ENCODE measurements at regions not wholly inside any gene's neighbourhood (a gene's known extent, or its start where the extent isn't known, plus 50 kb on each side); places are given as distances from the start of the nearest gene placed in this dataset.

DNA sequence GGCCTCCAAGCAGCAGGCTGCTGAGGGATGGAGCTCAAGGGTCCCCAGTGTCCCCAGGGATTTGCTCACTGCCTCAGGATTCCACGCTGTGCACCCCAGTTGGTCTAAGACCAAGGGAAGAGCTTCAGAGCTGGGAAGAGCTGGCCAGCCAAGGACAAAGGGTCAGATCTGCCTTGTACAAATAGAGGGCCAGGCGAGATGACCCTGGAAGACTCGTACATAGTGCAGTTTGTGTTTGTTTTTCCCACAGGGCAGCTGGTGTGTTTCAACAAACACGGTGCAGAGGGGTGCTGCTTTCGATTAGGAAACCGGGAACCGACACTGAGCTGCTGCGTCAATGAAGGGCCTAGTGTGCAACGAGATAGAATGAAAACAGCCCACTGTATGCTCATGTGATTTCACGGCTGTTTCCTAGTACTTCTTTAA lies 56.1 kb upstream of the TRPM1 start:
- no peak for DNase-seq (ENCODE audit: low read depth, low spot score)
- H3K4me2 ChIP-seq (ENCODE audit: insufficient read depth, low read length), result no peak overlapping the region
- H3K9me3 ChIP-seq (replicated peaks; ENCODE audit: control insufficient read depth, insufficient read depth, low read length), result no peaks in the 10 kb centered on the region
- H3K36me3 ChIP-seq (ENCODE audit: control insufficient read depth in 2 of 2, extremely low read depth in 1 of 2, insufficient read depth in 2 of 2, low read length in 2 of 2), result no peaks in the 10 kb centered on the region
- no peak overlapping the region for H2AFZ ChIP-seq (ENCODE audit: low read depth, low read length)
- no peaks in the 10 kb centered on the region for H3K27me3 ChIP-seq (ENCODE audit: control insufficient read depth in 2 of 2, insufficient read depth in 2 of 2, low read length in 2 of 2)
- no peaks in the 10 kb centered on the region for H3K9me1 ChIP-seq (replicated peaks; ENCODE audit: control insufficient read depth, extremely low read depth, insufficient read depth, low read length)
- TF ChIP-seq, protein P1, sequence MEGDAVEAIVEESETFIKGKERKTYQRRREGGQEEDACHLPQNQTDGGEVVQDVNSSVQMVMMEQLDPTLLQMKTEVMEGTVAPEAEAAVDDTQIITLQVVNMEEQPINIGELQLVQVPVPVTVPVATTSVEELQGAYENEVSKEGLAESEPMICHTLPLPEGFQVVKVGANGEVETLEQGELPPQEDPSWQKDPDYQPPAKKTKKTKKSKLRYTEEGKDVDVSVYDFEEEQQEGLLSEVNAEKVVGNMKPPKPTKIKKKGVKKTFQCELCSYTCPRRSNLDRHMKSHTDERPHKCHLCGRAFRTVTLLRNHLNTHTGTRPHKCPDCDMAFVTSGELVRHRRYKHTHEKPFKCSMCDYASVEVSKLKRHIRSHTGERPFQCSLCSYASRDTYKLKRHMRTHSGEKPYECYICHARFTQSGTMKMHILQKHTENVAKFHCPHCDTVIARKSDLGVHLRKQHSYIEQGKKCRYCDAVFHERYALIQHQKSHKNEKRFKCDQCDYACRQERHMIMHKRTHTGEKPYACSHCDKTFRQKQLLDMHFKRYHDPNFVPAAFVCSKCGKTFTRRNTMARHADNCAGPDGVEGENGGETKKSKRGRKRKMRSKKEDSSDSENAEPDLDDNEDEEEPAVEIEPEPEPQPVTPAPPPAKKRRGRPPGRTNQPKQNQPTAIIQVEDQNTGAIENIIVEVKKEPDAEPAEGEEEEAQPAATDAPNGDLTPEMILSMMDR (IDR thresholded peaks at IDR 0.05; ENCODE audit: extremely low read depth in 1 of 2, insufficient read depth in 1 of 2, low read depth in 1 of 2, low read length in 2 of 2), result no peak
- TF ChIP-seq, protein P2, sequence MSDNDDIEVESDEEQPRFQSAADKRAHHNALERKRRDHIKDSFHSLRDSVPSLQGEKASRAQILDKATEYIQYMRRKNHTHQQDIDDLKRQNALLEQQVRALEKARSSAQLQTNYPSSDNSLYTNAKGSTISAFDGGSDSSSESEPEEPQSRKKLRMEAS (IDR thresholded peaks at IDR 0.05; ENCODE audit: insufficient read depth, insufficient read length), result no peak
- TF ChIP-seq GATA2 (IDR thresholded peaks at IDR 0.05; ENCODE audit: insufficient read depth, insufficient read length, low read depth, low read length), result no peak
- dilution Hi-C loops (cut with MboI; ENCODE audit: extremely low pct_ligation_motif_present, low sequenced_read_pairs), result no loop called here
- POLR2A ChIA-PET, result no interaction called here
- BruUV-seq (replicated peaks), result no TSS peak
- no peak overlapping the region for H3K27ac ChIP-seq (ENCODE audit: insufficient read depth, low read depth, low read length)
- H3K79me2 ChIP-seq (ENCODE audit: control insufficient read depth, insufficient read depth, low read length), result no peaks in the 10 kb centered on the region
- no peak overlapping the region for H3K4me3 ChIP-seq (replicated peaks in 1 of 3; ENCODE audit: insufficient read depth in 1 of 3, low read depth in 1 of 3, low read length in 3 of 3)
- H3K4me1 ChIP-seq (ENCODE audit: control insufficient read depth, extremely low read depth, insufficient read depth, low read length), result no peaks in the 10 kb centered on the region
- intact Hi-C loops (cut with micrococcal nuclease), result no loop called here
- no peaks in the 10 kb centered on the region for H4K20me1 ChIP-seq (replicated peaks; ENCODE audit: control insufficient read depth, extremely low read depth, insufficient read depth, low read length)
- CTCF ChIA-PET, result no interaction called here
- H3K9ac ChIP-seq (replicated peaks; ENCODE audit: extremely low read depth, insufficient read depth, low read length), result no peak overlapping the region
- FAIRE-seq, result no peak

DNA sequence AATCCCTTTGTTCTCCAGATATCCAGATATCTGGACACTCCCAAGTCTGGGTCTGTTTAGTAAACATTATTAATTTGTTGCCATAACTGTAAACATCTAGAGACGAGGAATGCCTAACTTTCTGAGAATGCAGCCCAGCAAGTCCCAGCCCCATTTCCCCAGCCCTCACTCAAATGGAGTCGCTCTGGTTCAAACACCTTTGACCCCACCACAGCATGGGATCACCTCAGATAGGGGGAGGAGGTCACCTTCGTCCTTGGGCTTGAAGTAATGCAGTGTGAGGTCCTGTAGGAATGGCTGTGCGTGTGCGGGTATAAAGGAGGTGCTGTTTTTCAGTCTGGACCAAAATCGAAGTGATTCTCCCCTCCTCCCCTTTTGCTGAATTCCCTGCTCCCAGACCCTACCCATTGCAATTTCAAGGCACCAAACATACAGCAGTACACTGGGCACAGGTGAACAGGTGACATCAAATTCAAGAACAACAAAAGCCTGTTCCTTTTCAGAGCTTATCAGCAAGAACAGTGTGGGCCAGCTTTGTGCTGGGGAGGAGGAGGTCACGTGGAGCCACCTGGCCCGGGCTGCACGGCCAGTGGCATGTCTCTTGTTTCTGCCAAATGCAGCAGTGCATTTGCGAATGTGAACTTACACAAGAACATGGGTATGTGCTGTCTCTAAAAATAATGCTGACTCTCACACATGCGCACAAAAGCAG lies 57.5 kb upstream of the TRPM1 start:
- no peak overlapping the region for H3K27ac ChIP-seq (ENCODE audit: insufficient read depth, low read depth, low read length)
- dilution Hi-C loops (cut with MboI; ENCODE audit: extremely low pct_ligation_motif_present, low sequenced_read_pairs) (no loop called here), intact Hi-C loops (cut with micrococcal nuclease) (no loop called here)
- H3K4me2 ChIP-seq (ENCODE audit: insufficient read depth, low read length), result no peak overlapping the region
- ChIA-PET POLR2A (no interaction called here), CTCF (no interaction called here)
- no peak for DNase-seq (ENCODE audit: low read depth, low spot score)
- no TSS peak for BruUV-seq (replicated peaks)
- no peak overlapping the region for H3K4me3 ChIP-seq (replicated peaks in 1 of 3; ENCODE audit: insufficient read depth in 1 of 3, low read depth in 1 of 3, low read length in 3 of 3)
- H2AFZ ChIP-seq (ENCODE audit: low read depth, low read length), result no peak overlapping the region
- no peaks in the 10 kb centered on the region for H3K9me1 ChIP-seq (replicated peaks; ENCODE audit: control insufficient read depth, extremely low read depth, insufficient read depth, low read length)
- no peaks in the 10 kb centered on the region for H3K9me3 ChIP-seq (replicated peaks; ENCODE audit: control insufficient read depth, insufficient read depth, low read length)
- no peaks in the 10 kb centered on the region for H3K36me3 ChIP-seq (ENCODE audit: control insufficient read depth in 2 of 2, extremely low read depth in 1 of 2, insufficient read depth in 2 of 2, low read length in 2 of 2)
- no peaks in the 10 kb centered on the region for H3K4me1 ChIP-seq (ENCODE audit: control insufficient read depth, extremely low read depth, insufficient read depth, low read length)
- TF ChIP-seq POLR2AphosphoS5 (IDR thresholded peaks at IDR 0.05; ENCODE audit: insufficient read depth, low read depth, low read length) (no peak), MYC (IDR thresholded peaks at IDR 0.05; ENCODE audit: low read depth, low read length) (no peak), FOS (IDR thresholded peaks at IDR 0.05; ENCODE audit: borderline replicate concordance, insufficient read depth, low read length) (no peak), GATA2 (IDR thresholded peaks at IDR 0.05; ENCODE audit: insufficient read depth, insufficient read length, low read depth, low read length) (no peak), JUN (IDR thresholded peaks at IDR 0.05; ENCODE audit: borderline replicate concordance, insufficient read depth, insufficient read length, low read depth) (no peak), EZH2 (IDR thresholded peaks at IDR 0.05; ENCODE audit: borderline replicate concordance, low read depth, low read length, severe bottlenecking) (no peak), POLR2A (IDR thresholded peaks at IDR 0.05; ENCODE audit: low read depth, low read length) (no peak)
- TF ChIP-seq, protein P2 (IDR thresholded peaks at IDR 0.05; ENCODE audit: insufficient read depth, insufficient read length), result no peak
- TF ChIP-seq, protein P1 (IDR thresholded peaks at IDR 0.05; ENCODE audit: extremely low read depth in 1 of 2, insufficient read depth in 1 of 2, low read depth in 1 of 2, low read length in 2 of 2), result no peak
- FAIRE-seq, result no peak
- H4K20me1 ChIP-seq (replicated peaks; ENCODE audit: control insufficient read depth, extremely low read depth, insufficient read depth, low read length), result no peaks in the 10 kb centered on the region
- H3K27me3 ChIP-seq (ENCODE audit: control insufficient read depth in 2 of 2, insufficient read depth in 2 of 2, low read length in 2 of 2), result peaks cover 0 to 1% of the 10 kb centered on the region in 2 experiments
- no peak overlapping the region for H3K9ac ChIP-seq (replicated peaks; ENCODE audit: extremely low read depth, insufficient read depth, low read length)
- H3K79me2 ChIP-seq (ENCODE audit: control insufficient read depth, insufficient read depth, low read length), result no peaks in the 10 kb centered on the region
